NCI-H2081 treated with DMSO at 0.1 percent for 48 hours (cell line): ENCODE measurements at regions not wholly inside any gene's neighbourhood (a gene's known extent, or its start where the extent isn't known, plus 50 kb on each side); places are given as distances from the start of the nearest gene placed in this dataset.
"Not testable (repeated sequence)": the region's sequence is repeated elsewhere in the genome, so short reads cannot be mapped to it uniquely, and the experiment has no call there.

ENCODE experiments used
- DNase-seq: peaks from one replicate; lab custom pipeline; 2025; lab: John Stamatoyannopoulos, UW

- DNase-seq, result no peak
These were observed 153.8 kb downstream of the DEPDC1B start for GRCh38 chr5:60546207-60546606.

GRCh38 chr5:60545551-60545950 is 154.4 kb downstream of the DEPDC1B start:
- DNase-seq, result no peak

GRCh38 chr5:60544142-60544541 is 155.8 kb downstream of the DEPDC1B start:
- no peak for DNase-seq

- no peak for DNase-seq
These were observed 158.0 kb downstream of the DEPDC1B start for GRCh38 chr5:60541980-60542379.

GRCh38 chr5:60540856-60541805 is 158.8 kb downstream of the DEPDC1B start:
- no peak for DNase-seq

GRCh38 chr5:60538955-60539866 is 160.8 kb downstream of the DEPDC1B start:
- DNase-seq, result no peak

GRCh38 chr5:60538426-60538825 is 161.5 kb downstream of the DEPDC1B start:
- DNase-seq, result no peak

- DNase-seq, result no peak
These were observed 164.0 kb downstream of the DEPDC1B start for GRCh38 chr5:60535951-60536350.

- DNase-seq, result no peak
These were observed 164.8 kb downstream of the DEPDC1B start for GRCh38 chr5:60535198-60535597.

- DNase-seq, result no peak
These were observed 166.2 kb downstream of the DEPDC1B start for GRCh38 chr5:60533789-60534188.

GRCh38 chr5:60532796-60533195 is 167.2 kb downstream of the DEPDC1B start:
- DNase-seq, result not testable (repeated sequence)

GRCh38 chr5:60530144-60530848 is 169.7 kb downstream of the DEPDC1B start:
- DNase-seq, result not testable (repeated sequence)

GRCh38 chr5:60529001-60529400 is 171.0 kb downstream of the DEPDC1B start:
- no peak for DNase-seq

- DNase-seq, result no peak
These were observed 172.9 kb downstream of the DEPDC1B start for GRCh38 chr5:60527072-60527471.

GRCh38 chr5:60526336-60526875 is 173.6 kb downstream of the DEPDC1B start:
- DNase-seq, result no peak

GRCh38 chr5:60522292-60522905 is 177.6 kb downstream of the DEPDC1B start:
- DNase-seq, result no peak

- DNase-seq, result no peak
These were observed 178.3 kb downstream of the DEPDC1B start for GRCh38 chr5:60521376-60522291.

- no peak for DNase-seq
These were observed 179.3 kb downstream of the DEPDC1B start for GRCh38 chr5:60520451-60521227.

- no peak for DNase-seq
These were observed 180.6 kb downstream of the DEPDC1B start for GRCh38 chr5:60519372-60519771.
